HEK293T (cell line): ENCODE measurements at regions not wholly inside any gene's neighbourhood (a gene's known extent, or its start where the extent isn't known, plus 50 kb on each side); places are given as distances from the start of the nearest gene placed in this dataset.

Experiments
- ELF4 ChIP-seq: fragments of 450-650 bp; IDR thresholded peaks from 2 replicates; pipeline ENCODE4 v1.6.1; 2017; ENCODE audit warnings: antibody characterized with exemption
- FOXK2 ChIP-seq: fragments of 450-650 bp; IDR thresholded peaks from 2 replicates; pipeline ENCODE4 v1.6.1; 2016; ENCODE audit warnings: mild to moderate bottlenecking
- L3MBTL2 ChIP-seq: fragments of 450-650 bp; conservative IDR thresholded peaks from 2 replicates; pipeline ENCODE4 v1.6.1; 2016; ENCODE audit warnings: mild to moderate bottlenecking

DNA sequence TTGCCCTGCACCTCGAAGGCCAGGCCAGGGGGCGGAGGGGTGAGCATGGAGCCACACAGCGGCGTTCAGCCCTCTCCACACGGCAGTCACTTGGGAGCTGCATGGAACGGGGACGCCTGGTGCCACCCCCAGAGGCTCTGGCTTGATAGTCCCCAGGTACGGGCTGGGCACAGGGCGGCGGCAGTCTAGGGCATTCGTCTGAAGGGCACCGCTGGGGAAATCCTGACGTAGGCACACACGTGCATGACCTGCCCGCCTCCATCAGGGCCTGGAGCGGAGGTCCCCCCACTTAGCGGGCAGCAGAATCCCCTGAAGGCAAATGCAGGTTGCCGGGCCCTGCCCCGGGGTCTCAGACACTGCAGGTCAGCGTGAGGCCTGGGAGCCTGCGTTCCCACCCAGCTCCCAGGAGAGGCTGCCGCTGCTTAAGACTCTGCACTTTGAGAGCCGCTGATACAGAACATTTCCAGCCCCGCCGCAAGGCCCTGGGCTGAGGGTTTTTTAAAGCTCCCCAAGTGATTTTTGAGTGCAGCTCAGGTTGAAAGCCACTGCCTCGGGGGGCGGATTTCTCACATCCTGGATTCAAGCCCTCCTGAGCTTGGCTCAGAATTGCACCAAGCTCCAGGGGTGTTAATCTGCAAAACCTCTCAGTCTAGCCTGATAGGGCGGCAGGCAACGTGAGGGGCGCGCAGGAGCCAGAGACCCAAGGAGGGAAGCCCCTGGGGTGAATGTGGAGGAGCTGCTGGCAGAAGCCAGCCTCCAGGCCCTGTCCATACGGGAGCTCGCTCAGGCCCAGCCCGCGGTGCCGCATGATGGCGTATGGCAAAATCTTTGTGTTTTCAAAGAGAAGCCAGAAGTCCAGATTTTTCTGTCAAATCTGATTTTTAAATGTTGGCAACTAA lies 182.3 kb upstream of the GSE1 start:
- TF ChIP-seq FOXK2 (no peak), ELF4 (no peak), L3MBTL2 (no peak)
